H9 (cell line): ENCODE measurements at regions not wholly inside any gene's neighbourhood (a gene's known extent, or its start where the extent isn't known, plus 50 kb on each side); places are given as distances from the start of the nearest gene placed in this dataset.
"Not testable (repeated sequence)": the region's sequence is repeated elsewhere in the genome, so short reads cannot be mapped to it uniquely, and the experiment has no call there.

ENCODE experiments used
- DNase-seq: peaks from one replicate; pipeline ENCODE4 v3.0.0-alpha.2; 2017
- H2AFZ ChIP-seq: one replicate; pipeline ENCODE4 v1.6.1; 2013; ENCODE audit warnings: mild to moderate bottlenecking, low read length, control low read depth, moderate library complexity
- H2AK5ac ChIP-seq: 2 replicates; pipeline ENCODE4 v1.6.1; 2013; ENCODE audit warnings: low read length, control low read depth, mixed read lengths; ENCODE audit not compliant: insufficient read length
- H2BK120ac ChIP-seq: one replicate; pipeline ENCODE4 v1.6.1; 2013; ENCODE audit warnings: low read depth, mild to moderate bottlenecking, low read length, control low read depth, inconsistent platforms; ENCODE audit not compliant: poor library complexity, severe bottlenecking
- H2BK12ac ChIP-seq: 2 replicates; pipeline ENCODE4 v1.6.1; 2013; ENCODE audit warnings: low read length, control low read depth, mixed read lengths, low read depth; ENCODE audit not compliant: insufficient read length
- H2BK15ac ChIP-seq: 2 replicates; pipeline ENCODE4 v1.6.1; 2013; ENCODE audit warnings: low read depth, low read length, control low read depth
- H2BK20ac ChIP-seq: one replicate; pipeline ENCODE4 v1.6.1; 2013; ENCODE audit warnings: low read depth, mild to moderate bottlenecking, low read length, control low read depth, inconsistent platforms; ENCODE audit not compliant: poor library complexity, severe bottlenecking
- H2BK5ac ChIP-seq: 2 replicates; pipeline ENCODE4 v1.6.1; 2013; ENCODE audit warnings: low read length, control low read depth, mixed read lengths; ENCODE audit not compliant: insufficient read length
- H3K14ac ChIP-seq: 2 replicates; pipeline ENCODE4 v1.6.1; 2013; ENCODE audit warnings: low read length, control low read depth; ENCODE audit not compliant: insufficient read depth
- H3K18ac ChIP-seq: 2 replicates; pipeline ENCODE4 v1.6.1; 2013; ENCODE audit warnings: low read depth, mild to moderate bottlenecking, mixed read lengths, low read length, control low read depth; ENCODE audit not compliant: insufficient read length
- H3K23ac ChIP-seq: 2 replicates; pipeline ENCODE4 v1.6.1; 2013; ENCODE audit warnings: low read length, control low read depth, mixed read lengths, low read depth; ENCODE audit not compliant: insufficient read length
- H3K23me2 ChIP-seq: 2 replicates; pipeline ENCODE4 v1.6.1; 2013; ENCODE audit warnings: low read depth, mild to moderate bottlenecking, mixed read lengths, low read length, control low read depth; ENCODE audit not compliant: insufficient read length, poor library complexity, severe bottlenecking
- H3K27ac ChIP-seq: 2 replicates; pipeline ENCODE4 v1.5.1; 2013; ENCODE audit warnings: low read length, control low read depth, mixed read lengths, low read depth; ENCODE audit not compliant: insufficient read length
- H3K27me3 ChIP-seq: 2 replicates; pipeline ENCODE4 v1.6.1; 2013; ENCODE audit warnings: low read length, control low read depth, inconsistent platforms; ENCODE audit not compliant: insufficient read depth
- H3K4ac ChIP-seq: 2 replicates; pipeline ENCODE4 v1.6.1; 2013; ENCODE audit warnings: low read depth, mild to moderate bottlenecking, control low read depth, inconsistent platforms, low read length, moderate library complexity
- H3K4me1 ChIP-seq: 2 replicates; pipeline ENCODE4 v1.6.1; 2013; ENCODE audit warnings: low read length, control low read depth, inconsistent platforms; ENCODE audit not compliant: insufficient read depth
- H3K4me2 ChIP-seq: 2 replicates; pipeline ENCODE4 v1.6.1; 2013; ENCODE audit warnings: low read length, control low read depth, mixed read lengths; ENCODE audit not compliant: insufficient read length, insufficient read depth
- H3K56ac ChIP-seq: 2 replicates; pipeline ENCODE4 v1.6.1; 2013; ENCODE audit warnings: low read depth, mild to moderate bottlenecking, mixed read lengths, low read length, control low read depth; ENCODE audit not compliant: insufficient read length
- H3K79me1 ChIP-seq: 2 replicates; pipeline ENCODE4 v1.6.1; 2013; ENCODE audit warnings: low read depth, mild to moderate bottlenecking, moderate library complexity, low read length, control low read depth, inconsistent platforms; ENCODE audit not compliant: insufficient read depth, poor library complexity, severe bottlenecking
- H3K79me2 ChIP-seq: 2 replicates; pipeline ENCODE4 v1.6.1; 2013; ENCODE audit warnings: low read length, control low read depth, inconsistent platforms; ENCODE audit not compliant: insufficient read depth
- H3K9ac ChIP-seq: 2 replicates; pipeline ENCODE4 v1.6.1; 2013; ENCODE audit warnings: low read length, control low read depth, mixed read lengths; ENCODE audit not compliant: insufficient read length; ENCODE audit errors: extremely low read depth
- H3K9me3 ChIP-seq: one replicate; pipeline ENCODE4 v1.6.1; 2013; ENCODE audit warnings: low read depth, low read length, inconsistent platforms; ENCODE audit not compliant: control insufficient read depth
- H3T11ph ChIP-seq: one replicate; pipeline ENCODE4 v1.6.1; 2013; ENCODE audit warnings: mild to moderate bottlenecking, low read length, control low read depth, inconsistent platforms
- H4K20me1 ChIP-seq: one replicate; pipeline ENCODE4 v1.6.1; 2013; ENCODE audit not compliant: control insufficient read depth, insufficient read length, insufficient read depth
- H4K5ac ChIP-seq: 2 replicates; pipeline ENCODE4 v1.6.1; 2013; ENCODE audit warnings: low read depth, mild to moderate bottlenecking, mixed read lengths, low read length, control low read depth; ENCODE audit not compliant: insufficient read length
- H4K8ac ChIP-seq: replicated peaks from 2 replicates; pipeline ENCODE4 v1.6.1; 2013; ENCODE audit warnings: low read length, control low read depth, mixed read lengths, low read depth; ENCODE audit not compliant: insufficient read length
- H4K91ac ChIP-seq: 2 replicates; pipeline ENCODE4 v1.6.1; 2013; ENCODE audit warnings: low read depth, mild to moderate bottlenecking, moderate library complexity, mixed read lengths, low read length, control low read depth; ENCODE audit not compliant: insufficient read length
- H3K27ac Mint-ChIP-seq, 3 experiments: 2 replicates in 2 of 3; 3 replicates in 1 of 3; pipeline ENCODE4 v1.8.0; 2020 to 2021; ENCODE audit warnings: mixed read lengths in 3 of 3, mild to moderate bottlenecking in 1 of 3, moderate library complexity in 1 of 3
- H3K27me3 Mint-ChIP-seq: 2 replicates; pipeline ENCODE4 v1.8.0; 2021; ENCODE audit warnings: low read depth, mild to moderate bottlenecking, moderate library complexity, mixed read lengths
- H3K36me3 Mint-ChIP-seq, 3 experiments: 2 replicates in 2 of 3; 3 replicates in 1 of 3; pipeline ENCODE4 v1.8.0; 2020 to 2021; ENCODE audit warnings: low read depth in 3 of 3, mixed read lengths in 3 of 3; ENCODE audit not compliant: insufficient read depth in 1 of 3
- H3K4me1 Mint-ChIP-seq, 2 experiments: 2 replicates each; pipeline ENCODE4 v1.8.0; 2020; ENCODE audit warnings: mixed read lengths in 2 of 2
- H3K4me3 Mint-ChIP-seq, 2 experiments: 2 replicates in 1 of 2; 3 replicates in 1 of 2; pipeline ENCODE4 v1.8.0; 2020 to 2021; ENCODE audit warnings: mild to moderate bottlenecking in 2 of 2, mixed read lengths in 2 of 2, moderate library complexity in 1 of 2
- H3K9me3 Mint-ChIP-seq, 2 experiments: 2 replicates in 1 of 2; 3 replicates in 1 of 2; pipeline ENCODE4 v1.8.0; 2020; ENCODE audit warnings: mild to moderate bottlenecking in 2 of 2, mixed read lengths in 2 of 2, moderate library complexity in 1 of 2
- WGBS: extraction: QIAGEN DNeasy Blood & Tissue Kit; methylation state at CpG from one replicate; pipeline ENCODE4 v1.1.7; 2013; ENCODE audit warnings: missing lambda C conversion rate, low lambda C conversion rate, mixed read lengths; ENCODE audit not compliant: insufficient read length; ENCODE audit errors: extremely low coverage; 5-methylcytosine and 5-hydroxymethylcytosine counted together
- TF ChIP-seq, protein P1 (sequence below): fragments of 200-600 bp; sonication (generic); conservative IDR thresholded peaks from 3 replicates; pipeline ENCODE4 v1.8.0; 2021; ENCODE audit warnings: antibody characterized with exemption, mild to moderate bottlenecking

DNA sequence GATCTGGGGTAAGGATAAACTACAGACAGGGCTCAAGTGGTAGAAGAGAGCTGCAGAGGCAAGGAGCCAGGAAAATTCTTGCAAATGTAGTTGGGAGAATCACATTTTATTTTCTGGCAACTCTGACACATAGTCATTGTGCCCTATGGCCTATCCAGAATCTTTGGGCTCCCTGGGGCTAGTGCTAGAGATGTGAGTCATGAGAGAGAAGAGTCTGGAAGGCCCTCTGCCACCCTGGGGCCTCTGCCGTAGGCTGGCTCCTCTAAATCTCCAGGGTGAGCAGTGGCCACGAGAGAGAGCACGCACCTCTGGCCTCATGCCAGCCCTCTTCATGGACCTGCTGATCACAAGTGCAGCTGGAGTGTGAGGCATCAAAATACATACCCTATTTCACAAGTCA, 74.3 kb upstream of the SSBP2 start:
- no peaks in the 10 kb centered on the region for H4K20me1 ChIP-seq
- no CpG with 5 or more reads among the region's 3 CpGs for WGBS
- no peak overlapping the region for H3K27ac ChIP-seq
- peaks cover 2 to 13% (median 4%) of the 10 kb centered on the region in 3 experiments; a peak in 5 of 7 replicates for H3K36me3 Mint-ChIP-seq
- H3K14ac ChIP-seq, result no peak overlapping the region
- H3K27me3 ChIP-seq, result no peaks in the 10 kb centered on the region
- peak overlapping the region in 1 of 3 experiments; percentile 36; a peak in 1 of 7 replicates for H3K27ac Mint-ChIP-seq
- peaks cover 3% of the 10 kb centered on the region in 2 experiments; a peak in 3 of 4 replicates for H3K4me1 Mint-ChIP-seq
- H2AFZ ChIP-seq, result no peak overlapping the region
- no peak overlapping the region for H2AK5ac ChIP-seq
- no peak overlapping the region for H3K4ac ChIP-seq
- no peak overlapping the region for H4K5ac ChIP-seq
- no peak overlapping the region for H3T11ph ChIP-seq
- no peaks in the 10 kb centered on the region for H3K4me1 ChIP-seq
- no peak overlapping the region for H3K9ac ChIP-seq
- no peaks in the 10 kb centered on the region for H3K23me2 ChIP-seq
- TF ChIP-seq, protein P1, sequence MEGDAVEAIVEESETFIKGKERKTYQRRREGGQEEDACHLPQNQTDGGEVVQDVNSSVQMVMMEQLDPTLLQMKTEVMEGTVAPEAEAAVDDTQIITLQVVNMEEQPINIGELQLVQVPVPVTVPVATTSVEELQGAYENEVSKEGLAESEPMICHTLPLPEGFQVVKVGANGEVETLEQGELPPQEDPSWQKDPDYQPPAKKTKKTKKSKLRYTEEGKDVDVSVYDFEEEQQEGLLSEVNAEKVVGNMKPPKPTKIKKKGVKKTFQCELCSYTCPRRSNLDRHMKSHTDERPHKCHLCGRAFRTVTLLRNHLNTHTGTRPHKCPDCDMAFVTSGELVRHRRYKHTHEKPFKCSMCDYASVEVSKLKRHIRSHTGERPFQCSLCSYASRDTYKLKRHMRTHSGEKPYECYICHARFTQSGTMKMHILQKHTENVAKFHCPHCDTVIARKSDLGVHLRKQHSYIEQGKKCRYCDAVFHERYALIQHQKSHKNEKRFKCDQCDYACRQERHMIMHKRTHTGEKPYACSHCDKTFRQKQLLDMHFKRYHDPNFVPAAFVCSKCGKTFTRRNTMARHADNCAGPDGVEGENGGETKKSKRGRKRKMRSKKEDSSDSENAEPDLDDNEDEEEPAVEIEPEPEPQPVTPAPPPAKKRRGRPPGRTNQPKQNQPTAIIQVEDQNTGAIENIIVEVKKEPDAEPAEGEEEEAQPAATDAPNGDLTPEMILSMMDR, result no peak
- H3K4me2 ChIP-seq, result no peak overlapping the region
- H3K4me3 Mint-ChIP-seq, result no peak overlapping the region; a peak in 1 of 5 replicates
- peaks cover 0 to 6% of the 10 kb centered on the region in 2 experiments; a peak in 3 of 5 replicates for H3K9me3 Mint-ChIP-seq
- no peak overlapping the region for H2BK120ac ChIP-seq
- H2BK12ac ChIP-seq, result no peak overlapping the region
- no peak overlapping the region for H2BK5ac ChIP-seq
- H3K79me2 ChIP-seq, result no peaks in the 10 kb centered on the region
- H3K79me1 ChIP-seq, result no peaks in the 10 kb centered on the region
- H3K23ac ChIP-seq, result no peak overlapping the region
- no peaks in the 10 kb centered on the region for H3K9me3 ChIP-seq
- H2BK15ac ChIP-seq, result no peak overlapping the region
- H4K91ac ChIP-seq, result no peak overlapping the region
- H3K56ac ChIP-seq, result no peak overlapping the region
- H3K27me3 Mint-ChIP-seq, result peaks cover 2% of the 10 kb centered on the region; the same call in 1 of the 2 replicates
- no peak overlapping the region for H3K18ac ChIP-seq
- DNase-seq, result no peak
- no peak overlapping the region for H2BK20ac ChIP-seq
- H4K8ac ChIP-seq, result no peak overlapping the region

GRCh38 chr5:81823736-81824135, 72.8 kb upstream of the SSBP2 start:
- H2BK20ac ChIP-seq, H3K79me1 ChIP-seq, H3T11ph ChIP-seq, H2BK15ac ChIP-seq, H3K27ac Mint-ChIP-seq, H2BK12ac ChIP-seq, H3K27ac ChIP-seq, H3K4me1 Mint-ChIP-seq, H4K91ac ChIP-seq, H3K56ac ChIP-seq, H2AFZ ChIP-seq, H3K23ac ChIP-seq, H3K18ac ChIP-seq, H3K27me3 Mint-ChIP-seq, H3K79me2 ChIP-seq, H2BK120ac ChIP-seq, H3K14ac ChIP-seq, H3K4me3 Mint-ChIP-seq, H4K5ac ChIP-seq, H3K23me2 ChIP-seq, H3K9ac ChIP-seq, H2BK5ac ChIP-seq, H3K4ac ChIP-seq, DNase-seq, H3K9me3 Mint-ChIP-seq, H3K9me3 ChIP-seq, H4K20me1 ChIP-seq, H3K27me3 ChIP-seq, H3K4me2 ChIP-seq, H2AK5ac ChIP-seq, H3K4me1 ChIP-seq, H4K8ac ChIP-seq: not testable (repeated sequence)
- peaks cover 2 to 13% (median 4%) of the 10 kb centered on the region in 3 experiments; a peak in 5 of 7 replicates for H3K36me3 Mint-ChIP-seq
- no CpG with 5 or more reads among the region's 24 CpGs for WGBS
